Astrocyte of the cerebellum (primary cell): ENCODE measurements at regions not wholly inside any gene's neighbourhood (a gene's known extent, or its start where the extent isn't known, plus 50 kb on each side); places are given as distances from the start of the nearest gene placed in this dataset.

ENCODE experiments used
- DNase-seq: peaks from one replicate; pipeline ENCODE4 v3.0.0-alpha.2; 2011; ENCODE audit warnings: low read depth
- H3K4me3 ChIP-seq: 2 replicates; pipeline ENCODE4 v1.5.1; 2011; ENCODE audit warnings: mild to moderate bottlenecking, low read depth, low read length, moderate library complexity
- in situ Hi-C: cut with HindIII; loops from 2 replicates; pipeline ENCODE4 v1.10.0; 2017; ENCODE audit warnings: low sequenced_read_pairs
- TF ChIP-seq, protein P1 (sequence below): IDR thresholded peaks from 2 replicates; pipeline ENCODE4 v1.5.1; 2012; ENCODE audit warnings: low read length, low read depth, moderate library complexity, mild to moderate bottlenecking; ENCODE audit errors: missing control alignments

DNA sequence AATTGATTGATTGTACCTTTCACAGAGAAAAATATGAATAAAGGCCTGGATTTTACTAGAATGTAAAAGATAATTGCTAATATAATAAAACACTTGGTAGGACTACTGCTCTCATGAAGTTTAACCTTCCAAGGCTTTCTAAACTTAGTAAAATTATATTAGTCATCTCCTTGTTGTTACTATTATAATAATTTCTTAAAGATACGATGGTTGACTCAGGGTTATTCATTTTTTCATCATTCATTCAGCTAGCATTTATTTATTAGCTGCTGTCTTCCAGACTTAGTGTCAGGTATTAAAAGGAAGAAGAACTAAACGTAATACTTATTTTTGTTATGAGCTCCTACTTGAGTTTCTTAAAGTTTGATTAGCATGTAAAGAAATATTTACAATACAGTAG is 771.6 kb upstream of the NR2F2 start:
- no peak for DNase-seq
- H3K4me3 ChIP-seq = no peak overlapping the region
- in situ Hi-C loops = no loop called here
- TF ChIP-seq, protein P1, sequence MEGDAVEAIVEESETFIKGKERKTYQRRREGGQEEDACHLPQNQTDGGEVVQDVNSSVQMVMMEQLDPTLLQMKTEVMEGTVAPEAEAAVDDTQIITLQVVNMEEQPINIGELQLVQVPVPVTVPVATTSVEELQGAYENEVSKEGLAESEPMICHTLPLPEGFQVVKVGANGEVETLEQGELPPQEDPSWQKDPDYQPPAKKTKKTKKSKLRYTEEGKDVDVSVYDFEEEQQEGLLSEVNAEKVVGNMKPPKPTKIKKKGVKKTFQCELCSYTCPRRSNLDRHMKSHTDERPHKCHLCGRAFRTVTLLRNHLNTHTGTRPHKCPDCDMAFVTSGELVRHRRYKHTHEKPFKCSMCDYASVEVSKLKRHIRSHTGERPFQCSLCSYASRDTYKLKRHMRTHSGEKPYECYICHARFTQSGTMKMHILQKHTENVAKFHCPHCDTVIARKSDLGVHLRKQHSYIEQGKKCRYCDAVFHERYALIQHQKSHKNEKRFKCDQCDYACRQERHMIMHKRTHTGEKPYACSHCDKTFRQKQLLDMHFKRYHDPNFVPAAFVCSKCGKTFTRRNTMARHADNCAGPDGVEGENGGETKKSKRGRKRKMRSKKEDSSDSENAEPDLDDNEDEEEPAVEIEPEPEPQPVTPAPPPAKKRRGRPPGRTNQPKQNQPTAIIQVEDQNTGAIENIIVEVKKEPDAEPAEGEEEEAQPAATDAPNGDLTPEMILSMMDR = no peak

DNA sequence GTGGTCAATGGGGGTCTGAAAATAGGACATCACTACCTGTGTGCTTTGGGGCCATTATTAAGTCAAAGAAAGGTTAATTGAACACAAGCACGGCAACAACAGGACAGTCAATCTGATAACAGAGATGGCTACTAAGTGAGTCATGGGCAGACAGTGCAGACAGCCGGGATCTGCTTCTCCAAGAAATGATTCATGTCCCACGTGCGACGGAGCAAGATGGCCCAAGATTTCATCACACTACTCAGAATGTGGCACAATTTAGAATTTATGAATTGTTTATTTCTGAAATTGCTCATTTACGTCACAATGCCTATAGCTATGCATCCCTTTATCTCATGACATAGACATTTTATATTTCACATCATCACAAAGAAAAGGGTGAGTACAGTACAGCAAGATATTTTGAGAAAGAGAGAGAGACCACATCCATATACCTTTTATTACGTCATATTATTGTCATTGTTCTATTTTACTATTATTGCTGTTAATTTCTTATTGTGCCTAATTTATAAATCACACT is 770.6 kb upstream of the NR2F2 start:
- TF ChIP-seq, protein P1 = no peak
- in situ Hi-C loops = no loop called here
- DNase-seq = peak; percentile 18
- no peak overlapping the region for H3K4me3 ChIP-seq

DNA sequence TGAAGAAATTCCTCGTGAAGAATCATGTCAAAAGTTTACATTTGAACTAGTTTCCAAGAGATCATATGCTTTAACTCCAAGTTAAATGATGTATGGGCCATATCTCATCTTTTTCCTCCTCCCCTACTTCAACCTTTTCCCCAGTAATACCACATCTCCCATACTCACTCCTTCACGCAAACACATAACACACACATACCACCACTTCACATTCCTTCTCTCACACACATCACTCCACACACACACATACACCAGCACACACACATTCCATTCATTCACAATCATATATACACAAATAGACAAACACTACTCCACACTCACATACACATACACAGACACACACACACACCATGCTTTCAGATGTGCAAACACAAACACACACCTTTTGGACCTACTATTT is 769.0 kb upstream of the NR2F2 start:
- in situ Hi-C loops = no loop called here
- no peak overlapping the region for H3K4me3 ChIP-seq
- no peak for DNase-seq
- TF ChIP-seq, protein P1 = no peak

DNA sequence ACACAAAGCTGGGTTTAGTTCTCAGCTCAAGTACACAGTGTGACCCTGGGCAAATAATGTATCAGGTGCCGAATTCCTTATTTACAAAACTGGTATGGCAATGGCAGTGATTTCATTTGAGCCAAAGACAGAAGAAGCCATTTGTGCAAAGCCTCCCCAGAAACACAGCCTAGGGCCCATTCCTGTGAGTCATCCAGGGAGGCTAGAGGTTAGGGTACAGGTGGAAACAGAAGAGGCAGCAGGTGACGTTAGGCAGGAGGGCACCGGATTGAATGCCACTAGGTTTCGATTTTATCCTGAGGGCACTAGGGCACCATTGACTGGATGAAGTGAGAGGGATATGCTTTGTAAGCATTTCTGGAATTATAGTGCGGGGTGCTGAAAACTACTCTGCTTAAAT is 766.9 kb upstream of the NR2F2 start:
- TF ChIP-seq, protein P1 = no peak
- no peak for DNase-seq
- no peak overlapping the region for H3K4me3 ChIP-seq
- in situ Hi-C loops = no loop called here

DNA sequence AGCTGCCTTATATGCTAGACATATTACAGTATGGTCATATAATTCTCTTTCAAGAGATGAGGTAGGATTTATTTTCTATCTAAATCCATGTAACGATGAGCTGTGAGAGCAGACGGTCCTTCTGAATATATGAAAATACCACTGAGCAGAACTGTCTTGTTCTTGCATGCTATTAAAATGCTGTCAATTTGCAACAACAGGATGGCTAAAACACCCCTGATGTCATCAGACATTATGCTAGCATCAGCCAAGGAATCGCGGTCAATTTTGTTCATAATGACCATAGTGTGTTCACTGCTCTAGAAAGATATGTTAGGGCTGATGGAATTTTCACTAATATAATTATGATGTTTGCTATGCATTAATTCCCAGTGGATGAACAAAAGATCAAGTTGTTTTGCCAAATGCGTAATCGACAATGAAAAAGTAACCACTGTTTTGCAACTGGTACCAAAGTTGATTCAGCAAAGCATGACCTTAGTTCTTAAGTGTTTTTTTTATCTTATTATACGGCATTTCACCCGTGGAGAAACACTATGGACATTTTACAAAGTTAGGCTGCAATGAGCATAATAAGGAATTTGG is 765.4 kb upstream of the NR2F2 start:
- TF ChIP-seq, protein P1 = no peak
- H3K4me3 ChIP-seq = no peak overlapping the region
- in situ Hi-C loops = no loop called here
- no peak for DNase-seq

DNA sequence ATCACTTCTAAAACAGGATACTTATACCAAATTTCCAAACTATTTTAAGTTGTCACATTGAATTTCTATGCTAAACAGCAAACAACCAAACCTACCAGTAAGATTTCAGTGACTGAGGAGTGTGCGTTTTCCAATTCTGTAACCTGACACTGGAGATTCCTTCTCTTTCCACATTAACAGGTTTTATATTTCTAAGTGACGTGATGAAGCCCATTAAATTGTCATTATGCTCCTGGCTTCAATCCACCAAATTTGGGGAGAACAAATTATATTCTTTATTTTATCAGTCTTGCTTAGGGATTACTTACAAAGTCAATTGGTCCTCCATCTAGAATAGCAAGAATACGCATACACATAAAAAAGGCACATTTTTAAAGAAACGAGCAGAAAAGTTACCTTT is 764.8 kb upstream of the NR2F2 start:
- DNase-seq = no peak
- in situ Hi-C loops = no loop called here
- H3K4me3 ChIP-seq = no peak overlapping the region
- TF ChIP-seq, protein P1 = no peak
